Motor neuron (in vitro differentiated cells): ENCODE measurements at regions not wholly inside any gene's neighbourhood (a gene's known extent, or its start where the extent isn't known, plus 50 kb on each side); places are given as distances from the start of the nearest gene placed in this dataset.

Experiments
- ATAC-seq, 8 experiments: fragments of 200-7000 bp; cut with Tn5 transposase; replicated peaks in 6 of 8; 2 replicates each; pipeline ENCODE4 v1.8.0; 2021; ENCODE audit warnings: mild to moderate bottlenecking in 8 of 8, moderate library complexity in 8 of 8
- H3K27ac ChIP-seq, 2 donors: fragments of 250-450 bp; sonication (Bioruptor Pico); 2 replicates each; pipeline ENCODE4 v1.9.0; 2021; ENCODE audit warnings: antibody characterized with exemption in 2 of 2, mild to moderate bottlenecking in 2 of 2, moderate library complexity in 1 of 2
- H3K4me1 ChIP-seq, 2 donors: fragments of 250-450 bp; sonication (Bioruptor Pico); replicated peaks in 1 of 2; 2 replicates each; pipeline ENCODE4 v1.6.1; 2021; ENCODE audit warnings: antibody characterized with exemption in 2 of 2, mild to moderate bottlenecking in 2 of 2, moderate library complexity in 1 of 2
- H3K4me3 ChIP-seq, 5 donors: fragments of 250-450 bp; sonication (Bioruptor Pico); 2 replicates each; pipeline ENCODE4 v1.9.0; 2021; ENCODE audit warnings: antibody characterized with exemption in 5 of 5, mild to moderate bottlenecking in 5 of 5, moderate library complexity in 4 of 5
- WGBS, 10 experiments: fragments of 450-650 bp; shearing (Covaris generic); methylation state at CpG; one replicate each; pipeline ENCODE4 v1.0.0; 2022; 5-methylcytosine and 5-hydroxymethylcytosine counted together
- in situ Hi-C, 9 experiments: fragments of 400-800 bp; cut with MboI; loops; one replicate each; pipeline ENCODE4 v1.15.0; 2021; ENCODE audit warnings: low sequenced_read_pairs in 9 of 9, low pct_unique_long_range_greater_than_20kb in 2 of 9; ENCODE audit not compliant: unreplicated experiment in 9 of 9

GRCh38 chr20:60900618-60901017 lies 351.4 kb upstream of the CDH4 start:
- 0 to 40% (median 20%) methylated on average over 1 to 3 of the region's 5 CpGs; no CpG with 5 or more reads in 1 of the 10 experiments for WGBS, 10 experiments
- no peak overlapping the region for H3K27ac ChIP-seq
- peaks cover 20 to 27% of the 10 kb centered on the region in 2 donors for H3K4me1 ChIP-seq
- H3K4me3 ChIP-seq = no peak overlapping the region
- ATAC-seq = peak in 5 of 8 experiments; percentile 18 to 68 (median 56)
- in situ Hi-C loops = no loop called here

GRCh38 chr20:60901831-60902230 lies 350.2 kb upstream of the CDH4 start:
- no peak for ATAC-seq
- 80 to 100% (median 100%) methylated on average over 1 of the region's 1 CpG; no CpG with 5 or more reads in 5 of the 10 experiments for WGBS, 10 experiments
- in situ Hi-C loops = no loop called here

GRCh38 chr20:60903325-60903971 lies 348.6 kb upstream of the CDH4 start:
- Histone ChIP-seq H3K4me3 (no peak overlapping the region), H3K27ac (no peak overlapping the region), H3K4me1 (peaks cover 16 to 19% of the 10 kb centered on the region in 2 donors)
- WGBS, 10 experiments = 0 to 69% (median 39%) methylated on average over 1 to 12 of the region's 13 CpGs; no CpG with 5 or more reads in 2 of the 10 experiments
- in situ Hi-C loops = no loop called here
- ATAC-seq = peak in 5 of 8 experiments; percentile 80 to 93 (median 92)

More at GRCh38 chr20:60901831-60902230, 350.2 kb upstream of the CDH4 start:
- Histone ChIP-seq H3K27ac (no peak overlapping the region), H3K4me1 (peaks cover 20 to 27% of the 10 kb centered on the region in 2 donors), H3K4me3 (no peak overlapping the region)

GRCh38 chr20:60904730-60905129 lies 347.3 kb upstream of the CDH4 start:
- Histone ChIP-seq H3K27ac (no peak overlapping the region), H3K4me1 (peaks cover 15 to 16% of the 10 kb centered on the region in 2 donors), H3K4me3 (no peak overlapping the region)
- in situ Hi-C loops = no loop called here
- ATAC-seq = no peak

GRCh38 chr20:60905919-60906318 lies 346.1 kb upstream of the CDH4 start:
- Histone ChIP-seq H3K4me1 (peaks cover 5 to 9% of the 10 kb centered on the region in 2 donors), H3K27ac (no peak overlapping the region), H3K4me3 (no peak overlapping the region)
- no peak for ATAC-seq
- in situ Hi-C loops = no loop called here
- WGBS, 10 experiments = 6 to 100% (median 83%) methylated on average over 1 to 2 of the region's 2 CpGs; no CpG with 5 or more reads in 3 of the 10 experiments

GRCh38 chr20:60906555-60906954 lies 345.5 kb upstream of the CDH4 start:
- no peak for ATAC-seq
- Histone ChIP-seq H3K4me3 (no peak overlapping the region), H3K27ac (no peak overlapping the region), H3K4me1 (peaks cover 0 to 7% of the 10 kb centered on the region in 2 donors)
- 40 to 97% (median 92%) methylated on average over 3 to 4 of the region's 4 CpGs; no CpG with 5 or more reads in 1 of the 10 experiments for WGBS, 10 experiments
- in situ Hi-C loops = no loop called here

- no peaks in the 10 kb centered on the region for H3K4me1 ChIP-seq
- no peak overlapping the region for H3K4me3 ChIP-seq
- ATAC-seq = no peak
- 0 to 89% (median 40%) methylated on average over 1 to 4 of the region's 4 CpGs; no CpG with 5 or more reads in 1 of the 10 experiments for WGBS, 10 experiments
- in situ Hi-C loops = no loop called here
- H3K27ac ChIP-seq = no peak overlapping the region
Observed at GRCh38 chr20:60913298-60913697, 338.8 kb upstream of the CDH4 start.

GRCh38 chr20:60921022-60921622 lies 330.9 kb upstream of the CDH4 start:
- no peak overlapping the region for H3K27ac ChIP-seq
- in situ Hi-C loops = no loop called here
- 0 to 100% (median 63%) methylated on average over 1 to 4 of the region's 7 CpGs; no CpG with 5 or more reads in 3 of the 10 experiments for WGBS, 10 experiments
- H3K4me3 ChIP-seq = no peak overlapping the region
- peaks cover 0 to 6% of the 10 kb centered on the region in 2 donors for H3K4me1 ChIP-seq
- no peak for ATAC-seq

- Histone ChIP-seq H3K4me3 (no peak overlapping the region), H3K27ac (no peak overlapping the region), H3K4me1 (no peaks in the 10 kb centered on the region)
- in situ Hi-C loops = no loop called here
- WGBS, 10 experiments = 0 to 90% (median 40%) methylated on average over 1 to 3 of the region's 4 CpGs; no CpG with 5 or more reads in 1 of the 10 experiments
- no peak for ATAC-seq
Observed at GRCh38 chr20:60926831-60927230, 325.2 kb upstream of the CDH4 start.

GRCh38 chr20:60928341-60928740 lies 323.7 kb upstream of the CDH4 start:
- in situ Hi-C loops = no loop called here
- WGBS, 10 experiments = 60 to 100% (median 63%) methylated on average over 1 of the region's 1 CpG; no CpG with 5 or more reads in 7 of the 10 experiments
- ATAC-seq = no peak
- Histone ChIP-seq H3K4me1 (no peaks in the 10 kb centered on the region), H3K27ac (no peak overlapping the region), H3K4me3 (no peak overlapping the region)

- in situ Hi-C loops = no loop called here
- Histone ChIP-seq H3K27ac (no peak overlapping the region), H3K4me1 (no peaks in the 10 kb centered on the region), H3K4me3 (no peak overlapping the region)
- 0 to 100% (median 68%) methylated on average over 1 to 14 of the region's 15 CpGs for WGBS, 10 experiments
- ATAC-seq = no peak
Observed at GRCh38 chr20:60930023-60930790, 321.9 kb upstream of the CDH4 start.

- ATAC-seq = no peak
- in situ Hi-C loops = no loop called here
- H3K4me3 ChIP-seq = no peak overlapping the region
- no peak overlapping the region for H3K27ac ChIP-seq
- no peaks in the 10 kb centered on the region for H3K4me1 ChIP-seq
- WGBS, 10 experiments = 0 to 32% (median 20%) methylated on average over 1 to 3 of the region's 4 CpGs; no CpG with 5 or more reads in 5 of the 10 experiments
Observed at GRCh38 chr20:60931696-60932095, 320.4 kb upstream of the CDH4 start.

- 40 to 100% (median 80%) methylated on average over 1 of the region's 3 CpGs; no CpG with 5 or more reads in 4 of the 10 experiments for WGBS, 10 experiments
- no peak overlapping the region for H3K4me3 ChIP-seq
- H3K4me1 ChIP-seq = no peaks in the 10 kb centered on the region
- in situ Hi-C loops = no loop called here
- ATAC-seq = no peak
- H3K27ac ChIP-seq = no peak overlapping the region
Observed at GRCh38 chr20:60934724-60935123, 317.3 kb upstream of the CDH4 start.
